Small intestine (tissue), 7 donors: ENCODE measurements at regions not wholly inside any gene's neighbourhood (a gene's known extent, or its start where the extent isn't known, plus 50 kb on each side); places are given as distances from the start of the nearest gene placed in this dataset.

Experiments used
- DNase-seq, 2 donors: peaks; one replicate each; pipeline versions ENCODE4 v3.0.0 to v3.0.0-alpha.2; 2013
- FAIRE-seq: peaks from 2 replicates; lab custom pipeline; 2012; peaks lifted over from hg19 to GRCh38; lab: Jason Lieb, UNC
- H3K27ac ChIP-seq, 3 donors: one replicate each; pipeline ENCODE4 v1.5.1; 2013; ENCODE audit warnings: low read length in 2 of 3, mild to moderate bottlenecking in 2 of 3, control low read depth in 1 of 3, inconsistent platforms in 1 of 3, low read depth in 1 of 3, moderate library complexity in 1 of 3
- H3K27me3 ChIP-seq, 3 donors: one replicate each; pipeline ENCODE4 v1.6.1; 2013; ENCODE audit warnings: low read length in 3 of 3, inconsistent platforms in 1 of 3; ENCODE audit not compliant: control insufficient read depth in 3 of 3, insufficient read depth in 3 of 3
- H3K36me3 ChIP-seq, 3 donors: one replicate each; pipeline ENCODE4 v1.6.1; 2013; ENCODE audit warnings: low read length in 3 of 3, inconsistent platforms in 1 of 3, low read depth in 1 of 3, mild to moderate bottlenecking in 1 of 3, moderate library complexity in 1 of 3; ENCODE audit not compliant: control insufficient read depth in 3 of 3, insufficient read depth in 2 of 3
- H3K4me1 ChIP-seq, 3 donors: one replicate each; pipeline ENCODE4 v1.6.1; 2013; ENCODE audit warnings: low read length in 2 of 3, inconsistent platforms in 1 of 3, low read depth in 1 of 3, mild to moderate bottlenecking in 1 of 3, moderate library complexity in 1 of 3; ENCODE audit not compliant: control insufficient read depth in 3 of 3, insufficient read depth in 2 of 3
- H3K4me3 ChIP-seq, 3 donors: one replicate each; pipeline ENCODE4 v1.5.1; 2013; ENCODE audit warnings: low read length in 3 of 3, control low read depth in 1 of 3, inconsistent platforms in 1 of 3, low read depth in 1 of 3, mild to moderate bottlenecking in 1 of 3, moderate library complexity in 1 of 3
- H3K9me3 ChIP-seq, 2 donors: one replicate each; pipeline ENCODE4 v1.6.1; 2013; ENCODE audit warnings: low read depth in 1 of 2, low read length in 1 of 2; ENCODE audit not compliant: control insufficient read depth in 2 of 2, insufficient read depth in 1 of 2
- WGBS, 3 donors: extraction: QIAGEN DNeasy Blood & Tissue Kit; methylation state at CpG; one replicate each; pipeline ENCODE4 v1.1.7; 2013; 5-methylcytosine and 5-hydroxymethylcytosine counted together
- donor health status: healthy with polysubstance abuse.
- donor health status: control.
- donor health status: control.
- donor health status: Bipolar disorder and iron deficiency.
- donor health status: healthy.

DNA sequence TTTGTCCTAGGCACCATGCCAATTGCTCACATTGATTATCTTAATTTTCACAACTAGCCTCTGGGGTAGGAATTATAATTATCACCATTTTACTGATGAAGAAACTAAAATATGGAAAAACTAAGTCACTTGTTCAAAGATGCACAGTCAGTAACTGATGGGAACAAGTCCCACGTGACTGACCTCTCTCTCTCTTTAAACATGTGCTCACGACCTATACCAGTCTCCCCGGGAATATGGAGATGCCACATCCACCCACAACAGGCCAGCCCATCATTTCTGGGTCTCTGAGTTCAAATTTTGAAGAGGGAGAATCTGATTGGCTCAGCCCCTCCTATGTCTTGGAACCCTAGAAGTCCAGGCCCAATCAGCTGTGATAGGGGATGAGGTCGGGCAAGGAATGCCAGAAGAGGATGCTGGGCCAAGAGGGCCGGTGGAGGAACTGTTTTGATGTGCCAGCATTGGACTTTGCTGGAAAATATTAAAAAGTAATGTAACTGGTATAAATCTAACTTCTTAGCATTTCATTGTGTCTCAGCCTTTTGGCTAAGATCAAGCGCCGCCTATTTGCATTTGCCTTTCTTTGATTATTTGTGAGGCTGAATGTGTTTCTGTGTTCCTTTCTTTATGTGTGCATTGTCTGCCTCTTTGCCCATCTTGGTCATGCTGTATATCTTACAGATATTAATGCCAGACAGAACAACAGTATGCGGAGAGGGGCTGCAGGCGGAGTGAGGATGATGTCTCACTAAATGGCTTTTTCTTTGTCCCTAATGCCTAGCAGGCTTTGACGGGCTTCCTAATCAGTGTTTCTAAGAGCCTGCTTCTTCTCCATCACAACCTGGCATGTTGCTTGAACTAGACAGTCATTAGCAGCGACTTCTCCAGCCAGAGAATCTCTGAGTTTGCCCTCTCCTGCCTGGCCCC is 126.6 kb downstream of the VEGFA start:
- no peak overlapping the region for H3K4me3 ChIP-seq
- peaks cover 0 to 13% (median 0%) of the 10 kb centered on the region in 3 donors for H3K4me1 ChIP-seq
- no peaks in the 10 kb centered on the region for H3K36me3 ChIP-seq
- no peak overlapping the region for H3K27ac ChIP-seq
- no peak for DNase-seq
- no peaks in the 10 kb centered on the region for H3K27me3 ChIP-seq
- H3K9me3 ChIP-seq: peaks cover 0 to 7% of the 10 kb centered on the region in 2 donors
- FAIRE-seq: no peak
- WGBS, 3 donors: 80 to 91% (median 88%) methylated on average over 11 of the region's 11 CpGs

DNA sequence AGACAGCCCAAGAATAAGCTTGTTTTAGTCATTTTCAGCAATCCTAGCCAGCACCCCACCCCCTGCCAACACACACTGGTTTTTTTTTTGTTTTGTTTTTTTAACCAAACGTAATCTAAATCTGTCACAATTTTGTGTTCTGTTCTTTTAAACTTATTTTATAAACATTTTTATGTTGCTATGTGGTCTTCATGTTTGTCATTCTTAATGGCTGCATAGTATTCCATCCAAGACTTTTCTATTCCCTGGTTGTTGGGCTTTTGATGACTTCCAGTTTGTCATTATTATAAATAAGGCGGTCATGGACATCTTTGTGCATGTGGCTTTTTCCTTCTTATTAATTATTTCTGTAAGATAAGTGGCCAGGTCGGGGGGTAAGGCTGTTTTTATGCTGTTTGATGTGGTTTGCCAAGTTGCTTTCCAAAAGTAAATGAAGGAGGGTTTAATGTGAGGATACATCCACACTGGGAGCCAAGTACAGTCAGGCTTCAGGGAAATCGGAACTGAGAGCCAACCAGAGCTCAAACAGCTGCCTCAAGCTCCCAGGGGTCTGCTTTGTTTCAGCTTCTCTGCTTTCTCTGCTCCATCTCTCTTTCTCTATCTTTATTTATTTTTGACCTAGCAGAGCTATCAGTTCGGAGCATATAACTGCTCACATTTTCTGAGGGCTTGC is 125.8 kb downstream of the VEGFA start:
- no peak overlapping the region for H3K4me3 ChIP-seq
- no peaks in the 10 kb centered on the region for H3K36me3 ChIP-seq
- DNase-seq: no peak
- no peaks in the 10 kb centered on the region for H3K27me3 ChIP-seq
- WGBS, 3 donors: 58 to 74% (median 72%) methylated on average over 5 of the region's 5 CpGs
- no peak overlapping the region for H3K27ac ChIP-seq
- no peak for FAIRE-seq
- H3K4me1 ChIP-seq: peaks cover 0 to 5% (median 0%) of the 10 kb centered on the region in 3 donors
- H3K9me3 ChIP-seq: peaks cover 0 to 7% of the 10 kb centered on the region in 2 donors

DNA sequence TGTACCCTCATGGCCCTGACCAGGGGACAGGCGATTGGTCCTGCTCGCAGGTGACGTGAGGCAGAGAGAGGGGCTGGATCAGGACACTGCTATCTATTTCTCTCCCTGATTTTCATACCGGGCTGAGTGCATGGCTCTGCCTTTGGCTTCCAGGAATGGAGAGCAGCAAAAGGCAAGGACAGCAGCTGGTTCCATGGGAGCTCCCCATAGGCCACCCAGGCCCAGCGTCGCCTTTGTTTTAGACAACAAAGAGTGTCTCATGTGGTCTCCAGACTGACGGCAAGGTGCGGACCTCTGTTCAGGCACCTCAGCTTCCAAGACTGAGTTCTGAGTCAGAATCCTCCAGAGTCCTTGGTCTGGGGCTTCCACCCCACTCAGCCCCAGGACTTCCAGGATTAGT is 123.1 kb downstream of the VEGFA start:
- no peak overlapping the region for H3K4me3 ChIP-seq
- H3K36me3 ChIP-seq: no peaks in the 10 kb centered on the region
- no peaks in the 10 kb centered on the region for H3K27me3 ChIP-seq
- no peak for DNase-seq
- H3K9me3 ChIP-seq: no peaks in the 10 kb centered on the region
- no peaks in the 10 kb centered on the region for H3K4me1 ChIP-seq
- no peak overlapping the region for H3K27ac ChIP-seq
- FAIRE-seq: no peak
- 85 to 93% (median 89%) methylated on average over 8 of the region's 8 CpGs for WGBS, 3 donors

DNA sequence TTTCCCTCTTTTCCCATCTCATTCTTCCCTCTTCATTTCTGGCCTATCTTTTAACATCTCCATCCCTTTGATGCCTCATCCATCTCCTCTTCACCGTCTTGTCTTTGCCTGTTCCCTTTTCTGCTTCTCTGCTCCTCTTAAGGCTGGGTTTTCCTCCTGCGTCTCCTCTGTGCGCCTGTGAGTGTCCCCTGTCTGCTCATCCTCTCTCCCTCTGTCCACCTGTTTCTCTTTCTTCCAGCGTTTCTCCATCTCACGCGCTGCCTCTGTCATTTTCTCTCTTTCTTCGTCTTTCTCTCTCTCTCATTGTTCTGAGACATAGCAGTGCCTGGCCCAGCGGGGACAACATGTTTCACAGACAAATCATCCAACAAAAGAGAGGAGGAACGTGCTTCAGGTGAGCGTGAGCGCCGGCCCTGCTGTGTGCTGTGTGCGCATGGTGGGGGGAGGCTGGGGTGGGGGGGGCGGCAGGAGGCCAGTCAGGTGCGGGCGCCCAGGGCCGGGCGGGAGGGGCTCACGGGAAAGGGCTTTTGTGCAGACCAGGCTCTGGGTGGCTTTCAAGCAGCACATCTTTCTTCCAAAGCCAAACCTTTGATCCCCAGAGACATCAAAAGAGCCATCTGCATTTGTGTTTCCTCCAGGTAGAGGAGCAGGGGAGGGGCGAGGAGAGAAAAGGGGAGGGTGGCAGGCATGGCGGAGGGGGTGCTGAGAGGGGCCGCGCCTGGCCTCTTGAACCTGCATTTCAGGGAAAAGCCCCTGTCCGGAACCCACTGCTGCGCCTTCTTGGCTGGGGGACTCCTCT is 121.3 kb downstream of the VEGFA start:
- Histone ChIP-seq H3K27me3 (no peaks in the 10 kb centered on the region), H3K27ac (no peak overlapping the region), H3K4me1 (no peaks in the 10 kb centered on the region), H3K4me3 (no peak overlapping the region), H3K36me3 (no peaks in the 10 kb centered on the region), H3K9me3 (no peaks in the 10 kb centered on the region)
- DNase-seq: no peak
- no peak for FAIRE-seq
- WGBS, 3 donors: 28 to 51% (median 41%) methylated on average over 25 of the region's 25 CpGs

DNA sequence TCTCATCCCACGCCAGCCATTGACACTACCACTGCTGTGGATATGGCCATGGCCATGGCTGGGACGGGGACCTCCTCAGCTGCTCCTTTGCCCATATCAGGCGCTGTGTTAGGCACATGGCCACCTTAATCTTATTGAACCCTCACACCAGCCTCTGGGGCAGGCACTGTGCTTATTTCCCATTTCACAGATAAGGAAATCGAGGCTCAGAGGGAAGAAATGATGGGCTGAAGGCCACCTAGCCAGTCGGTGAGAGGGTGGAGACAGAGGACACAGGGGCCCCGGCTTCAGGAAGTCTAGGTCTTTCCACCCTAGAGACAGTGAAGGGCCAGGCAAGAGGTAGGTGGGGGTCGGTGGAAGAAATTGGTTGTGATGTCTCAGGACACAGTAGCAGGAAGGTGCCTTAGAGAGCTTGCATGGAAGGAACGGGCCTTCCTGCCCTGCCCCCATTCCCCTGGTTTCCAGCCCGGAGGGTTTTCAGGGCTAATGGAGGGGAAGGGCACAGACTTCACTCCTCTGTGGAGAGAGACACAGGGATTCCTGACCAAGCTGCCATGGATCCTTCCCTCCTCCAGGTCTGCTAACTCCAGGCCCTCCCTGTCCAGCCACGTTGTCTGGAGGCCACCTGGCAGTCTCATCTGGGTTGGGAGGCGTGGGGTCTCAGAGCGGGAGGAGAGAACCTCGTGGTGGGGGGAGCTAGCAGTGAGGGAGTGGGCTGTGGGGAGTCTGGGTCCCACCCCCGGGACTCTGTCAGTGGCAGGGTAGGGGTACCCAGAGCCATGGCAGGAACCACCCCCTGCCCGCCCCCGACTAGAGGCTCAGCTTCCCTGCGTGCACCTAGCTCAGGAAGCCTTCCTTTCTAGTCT is 120.4 kb downstream of the VEGFA start:
- no peak for FAIRE-seq
- 74 to 80% (median 77%) methylated on average over 16 to 17 of the region's 17 CpGs for WGBS, 3 donors
- no peak for DNase-seq
- Histone ChIP-seq H3K9me3 (no peaks in the 10 kb centered on the region), H3K27me3 (no peaks in the 10 kb centered on the region), H3K4me1 (no peaks in the 10 kb centered on the region), H3K4me3 (no peak overlapping the region), H3K36me3 (no peaks in the 10 kb centered on the region), H3K27ac (no peak overlapping the region)

DNA sequence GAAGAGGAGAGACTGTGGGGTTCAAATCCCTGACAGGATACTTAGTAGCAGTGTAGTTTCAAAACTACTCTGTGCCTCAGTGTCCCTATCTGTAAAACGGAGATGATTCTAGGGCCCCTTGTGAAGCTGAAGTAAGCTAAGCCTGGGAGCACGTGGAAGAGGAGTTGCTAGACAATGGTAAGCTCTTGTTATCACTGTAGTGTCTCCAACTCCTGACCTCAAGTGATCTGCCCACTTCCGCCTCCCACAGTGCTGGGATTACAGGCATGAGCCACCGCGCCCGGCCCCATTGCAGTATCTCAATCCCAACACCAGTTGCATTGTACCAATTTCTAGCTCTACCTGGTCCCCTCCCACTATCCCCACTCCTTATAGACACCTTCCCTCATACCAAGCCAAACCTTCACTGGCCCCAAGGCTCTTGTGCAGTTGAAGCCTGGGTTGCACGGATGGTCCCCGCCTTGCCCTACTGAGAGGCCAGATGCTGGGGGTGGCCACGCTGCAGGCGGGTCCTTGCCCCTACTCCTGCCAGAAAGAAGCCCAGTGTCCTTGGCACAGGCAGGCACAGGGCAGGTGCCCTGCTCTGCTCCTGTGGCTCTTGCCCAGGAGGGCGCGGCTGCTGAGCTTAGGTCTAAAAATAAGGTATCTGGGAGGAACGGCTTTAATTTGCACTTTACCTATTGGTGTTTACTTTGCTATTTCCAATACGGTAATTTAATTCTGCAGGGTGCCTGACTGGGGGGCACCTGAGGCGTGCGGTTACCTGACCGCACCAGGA is 118.1 kb downstream of the VEGFA start:
- Histone ChIP-seq H3K4me3 (no peak overlapping the region), H3K36me3 (no peaks in the 10 kb centered on the region), H3K9me3 (no peaks in the 10 kb centered on the region), H3K4me1 (no peaks in the 10 kb centered on the region), H3K27me3 (no peaks in the 10 kb centered on the region), H3K27ac (no peak overlapping the region)
- 50 to 83% (median 58%) methylated on average over 17 of the region's 17 CpGs for WGBS, 3 donors
- DNase-seq (no peak), FAIRE-seq (no peak)

DNA sequence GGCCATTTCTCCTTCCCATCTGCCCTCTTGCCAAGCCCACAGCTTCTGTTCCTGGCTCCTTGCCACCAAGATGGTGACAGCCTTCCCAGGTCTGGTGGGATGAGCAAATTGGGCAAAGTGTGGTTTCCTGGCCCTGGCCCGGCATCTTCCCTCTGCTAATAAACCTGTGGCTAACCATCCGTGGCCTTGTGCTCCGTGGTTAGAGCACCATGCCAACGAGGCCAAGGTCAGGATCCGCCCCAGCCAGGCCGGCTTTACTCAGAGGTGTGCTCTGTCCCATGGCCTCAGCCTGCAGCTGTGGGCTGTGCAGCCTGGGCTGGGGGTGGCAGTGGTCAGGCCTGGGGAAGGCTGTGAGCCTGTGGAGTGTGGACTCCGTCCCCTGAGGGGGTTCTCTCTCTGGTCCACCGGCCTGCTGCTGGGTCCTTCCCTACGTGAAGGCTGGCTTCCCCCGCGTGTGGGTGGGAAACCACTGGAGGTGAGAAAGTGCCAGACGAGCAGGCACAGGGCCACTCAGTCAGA is 117.4 kb downstream of the VEGFA start:
- FAIRE-seq: no peak
- H3K27me3 ChIP-seq: no peaks in the 10 kb centered on the region
- H3K4me1 ChIP-seq: no peaks in the 10 kb centered on the region
- 67 to 74% (median 72%) methylated on average over 12 of the region's 12 CpGs for WGBS, 3 donors
- H3K36me3 ChIP-seq: no peaks in the 10 kb centered on the region
- H3K9me3 ChIP-seq: no peaks in the 10 kb centered on the region
- DNase-seq: no peak
- H3K4me3 ChIP-seq: no peak overlapping the region
- no peak overlapping the region for H3K27ac ChIP-seq
